IPS DF 6.9 (cell line): ENCODE measurements at regions not wholly inside any gene's neighbourhood (a gene's known extent, or its start where the extent isn't known, plus 50 kb on each side); places are given as distances from the start of the nearest gene placed in this dataset.

Experiments used
- DNase-seq: peaks from one replicate; pipeline ENCODE4 v3.0.0-alpha.2; 2013; ENCODE audit warnings: low read depth, low spot score
- H3K27ac ChIP-seq: one replicate; pipeline ENCODE4 v1.5.1; 2013; ENCODE audit warnings: low read length, control low read depth
- H3K27me3 ChIP-seq: 2 replicates; pipeline ENCODE4 v1.6.1; 2013; ENCODE audit warnings: mild to moderate bottlenecking, low read length; ENCODE audit not compliant: control insufficient read depth, insufficient read depth
- H3K36me3 ChIP-seq: 2 replicates; pipeline ENCODE4 v1.6.1; 2013; ENCODE audit warnings: low read length; ENCODE audit not compliant: control insufficient read depth, insufficient read depth
- H3K4me1 ChIP-seq: 2 replicates; pipeline ENCODE4 v1.6.1; 2013; ENCODE audit warnings: low read length; ENCODE audit not compliant: control insufficient read depth, insufficient read depth
- H3K4me3 ChIP-seq: 2 replicates; pipeline ENCODE4 v1.5.1; 2013; ENCODE audit warnings: mild to moderate bottlenecking, low read length
- H3K9me3 ChIP-seq: 2 replicates; pipeline ENCODE4 v1.6.1; 2013; ENCODE audit warnings: low read length, inconsistent platforms; ENCODE audit not compliant: control insufficient read depth, insufficient read depth
- WGBS: extraction: QIAGEN DNeasy Blood & Tissue Kit; methylation state at CpG from one replicate; pipeline ENCODE4 v1.1.7; 2013; ENCODE audit warnings: mixed read lengths, missing lambda C conversion rate; ENCODE audit not compliant: insufficient read length, insufficient coverage; 5-methylcytosine and 5-hydroxymethylcytosine counted together

DNA sequence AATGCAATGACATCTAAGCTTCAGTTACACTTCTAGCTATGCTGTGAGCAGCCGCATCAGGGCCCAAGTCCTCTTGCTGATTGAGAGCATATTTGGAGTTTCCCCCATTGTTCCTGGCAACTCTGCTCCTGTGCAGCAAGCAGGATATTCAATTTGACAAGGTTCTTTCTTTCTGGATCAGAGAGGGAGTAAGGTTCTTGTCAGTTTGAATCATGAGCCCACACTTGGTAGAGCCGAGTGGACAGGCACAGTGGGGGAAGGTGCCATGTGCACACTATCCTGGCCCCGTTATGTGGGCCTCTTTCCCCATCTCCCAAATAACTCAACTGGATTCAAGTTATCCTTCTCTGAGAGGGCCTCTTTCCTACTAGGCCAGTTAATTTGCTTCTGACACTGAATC, 385.4 kb downstream of the ZIC1 start:
- no peaks in the 10 kb centered on the region for H3K27me3 ChIP-seq

DNA sequence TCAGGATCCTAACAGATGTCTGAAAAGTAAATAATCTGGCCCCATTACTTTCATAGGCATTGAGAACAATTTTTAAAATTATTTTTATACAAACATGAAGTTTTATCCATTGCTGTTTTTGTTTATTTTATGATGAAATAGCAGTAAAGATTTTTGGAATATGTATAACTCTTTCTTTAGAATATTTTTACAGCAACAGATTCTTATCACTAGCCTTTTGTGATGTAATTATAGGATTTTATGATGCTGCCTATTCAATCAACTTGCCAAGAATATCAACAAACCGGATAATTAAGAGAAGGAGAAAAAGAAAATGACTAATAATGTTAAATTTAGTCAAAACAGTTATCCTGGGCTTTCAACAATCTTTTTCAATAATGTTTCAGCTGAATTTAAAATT, 386.3 kb downstream of the ZIC1 start:
- H3K27me3 ChIP-seq = no peaks in the 10 kb centered on the region
- no peak for DNase-seq
- H3K4me1 ChIP-seq = no peaks in the 10 kb centered on the region
- H3K4me3 ChIP-seq = no peak overlapping the region
- no peaks in the 10 kb centered on the region for H3K9me3 ChIP-seq
- no peak overlapping the region for H3K27ac ChIP-seq
- no peaks in the 10 kb centered on the region for H3K36me3 ChIP-seq
- WGBS = no CpG with 5 or more reads among the region's 1 CpG

More for the DNA sequence above, 385.4 kb downstream of the ZIC1 start:
- no CpG with 5 or more reads among the region's 3 CpGs for WGBS
- Histone ChIP-seq H3K4me1 (no peaks in the 10 kb centered on the region), H3K9me3 (no peaks in the 10 kb centered on the region), H3K4me3 (no peak overlapping the region), H3K36me3 (no peaks in the 10 kb centered on the region), H3K27ac (no peak overlapping the region)
- no peak for DNase-seq

GRCh38 chr3:147797095-147797494, 387.9 kb downstream of the ZIC1 start:
- Histone ChIP-seq H3K4me1 (no peaks in the 10 kb centered on the region), H3K9me3 (no peaks in the 10 kb centered on the region), H3K27me3 (no peaks in the 10 kb centered on the region), H3K4me3 (no peak overlapping the region), H3K27ac (no peak overlapping the region), H3K36me3 (no peaks in the 10 kb centered on the region)
- no peak for DNase-seq

DNA sequence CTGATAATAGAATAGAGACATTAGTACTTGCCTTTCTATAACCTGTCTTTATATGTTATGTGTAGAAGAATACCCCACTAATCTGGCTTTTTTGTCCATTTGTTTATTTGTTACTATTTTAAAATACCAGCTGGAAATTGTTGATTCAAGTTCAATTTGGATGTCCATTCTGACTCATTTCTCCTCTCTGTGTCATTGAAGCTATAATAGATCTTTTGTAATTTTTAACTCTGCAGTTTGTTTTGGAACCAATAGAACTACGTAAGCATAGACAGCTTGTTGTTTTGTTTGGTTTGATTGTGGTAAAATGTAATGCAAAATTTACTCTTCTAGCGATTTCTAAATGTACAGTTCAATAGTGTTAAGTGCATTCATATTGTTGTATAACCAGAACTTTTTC, 390.4 kb downstream of the ZIC1 start:
- WGBS = no CpG with 5 or more reads among the region's 2 CpGs
- no peaks in the 10 kb centered on the region for H3K27me3 ChIP-seq
- no peak overlapping the region for H3K4me3 ChIP-seq
- H3K27ac ChIP-seq = no peak overlapping the region
- H3K9me3 ChIP-seq = no peaks in the 10 kb centered on the region
- H3K36me3 ChIP-seq = no peaks in the 10 kb centered on the region
- H3K4me1 ChIP-seq = no peaks in the 10 kb centered on the region
- DNase-seq = no peak

GRCh38 chr3:147807776-147808175, 398.6 kb downstream of the ZIC1 start:
- no CpG with 5 or more reads among the region's 1 CpG for WGBS
- Histone ChIP-seq H3K4me1 (no peaks in the 10 kb centered on the region), H3K9me3 (no peaks in the 10 kb centered on the region), H3K4me3 (no peak overlapping the region), H3K36me3 (no peaks in the 10 kb centered on the region), H3K27me3 (no peaks in the 10 kb centered on the region), H3K27ac (no peak overlapping the region)
- DNase-seq = no peak

DNA sequence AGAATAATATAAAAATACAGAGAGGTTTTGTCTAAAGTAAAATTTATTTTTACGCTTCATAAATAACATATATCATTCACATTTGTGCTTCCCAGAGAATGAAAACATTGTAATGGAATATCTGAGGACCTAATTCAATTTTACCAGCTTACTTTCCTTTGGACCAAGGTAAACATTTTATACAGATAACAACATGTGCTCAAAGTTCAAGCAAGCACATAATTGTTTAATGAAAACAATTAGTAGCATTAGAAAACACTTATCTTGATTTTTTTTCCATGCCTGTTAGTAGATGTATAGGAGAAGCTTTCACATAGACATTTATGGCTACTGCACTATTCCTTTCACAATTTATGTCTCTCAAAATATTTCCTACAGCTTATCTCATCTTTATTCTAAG, 400.0 kb downstream of the ZIC1 start:
- no peaks in the 10 kb centered on the region for H3K9me3 ChIP-seq
- no peaks in the 10 kb centered on the region for H3K4me1 ChIP-seq
- no peaks in the 10 kb centered on the region for H3K36me3 ChIP-seq
- no peaks in the 10 kb centered on the region for H3K27me3 ChIP-seq
- H3K27ac ChIP-seq = no peak overlapping the region
- no CpG with 5 or more reads among the region's 1 CpG for WGBS
- no peak for DNase-seq
- H3K4me3 ChIP-seq = no peak overlapping the region

- Histone ChIP-seq H3K4me3 (no peak overlapping the region), H3K36me3 (no peaks in the 10 kb centered on the region), H3K27me3 (no peaks in the 10 kb centered on the region), H3K4me1 (no peaks in the 10 kb centered on the region), H3K9me3 (no peaks in the 10 kb centered on the region), H3K27ac (no peak overlapping the region)
- DNase-seq = no peak
- 100% methylated on average over 2 of the region's 4 CpGs for WGBS
These were observed 403.2 kb downstream of the ZIC1 start for GRCh38 chr3:147812186-147812911.

GRCh38 chr3:147813256-147813655, 404.1 kb downstream of the ZIC1 start:
- WGBS = no CpG with 5 or more reads among the region's 4 CpGs

GRCh38 chr3:147816752-147817151, 407.6 kb downstream of the ZIC1 start:
- H3K27me3 ChIP-seq = no peaks in the 10 kb centered on the region
- no peaks in the 10 kb centered on the region for H3K4me1 ChIP-seq
- no peaks in the 10 kb centered on the region for H3K36me3 ChIP-seq
- no peaks in the 10 kb centered on the region for H3K9me3 ChIP-seq
- WGBS = no CpG with 5 or more reads among the region's 6 CpGs
- H3K27ac ChIP-seq = no peak overlapping the region
- DNase-seq = no peak
- H3K4me3 ChIP-seq = no peak overlapping the region

More at GRCh38 chr3:147813256-147813655, 404.1 kb downstream of the ZIC1 start:
- Histone ChIP-seq H3K27ac (no peak overlapping the region), H3K27me3 (no peaks in the 10 kb centered on the region), H3K9me3 (no peaks in the 10 kb centered on the region), H3K36me3 (no peaks in the 10 kb centered on the region), H3K4me1 (no peaks in the 10 kb centered on the region), H3K4me3 (no peak overlapping the region)
- no peak for DNase-seq

DNA sequence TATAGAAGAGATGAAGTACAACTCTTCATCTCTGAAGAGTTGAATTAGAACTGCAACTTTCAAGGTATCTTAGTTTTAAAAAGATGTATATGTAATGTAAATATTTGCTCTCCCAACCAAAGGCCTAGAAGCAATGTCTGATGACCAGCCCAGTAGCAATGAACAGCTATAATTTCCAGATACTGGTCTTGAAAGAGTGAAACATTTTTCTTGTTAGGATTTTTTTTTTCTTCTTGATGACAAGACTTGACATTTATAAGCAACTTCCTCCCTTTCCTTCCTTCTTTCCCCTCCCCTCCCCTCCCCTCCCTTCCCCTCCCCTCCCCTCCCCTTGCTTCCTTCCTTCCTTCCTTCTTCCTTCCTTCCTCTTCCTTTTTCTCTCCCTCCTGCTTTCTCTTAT, 423.4 kb downstream of the ZIC1 start:
- Histone ChIP-seq H3K27me3 (no peaks in the 10 kb centered on the region), H3K36me3 (no peaks in the 10 kb centered on the region), H3K9me3 (no peaks in the 10 kb centered on the region), H3K4me3 (no peak overlapping the region), H3K27ac (no peak overlapping the region), H3K4me1 (no peaks in the 10 kb centered on the region)
- no peak for DNase-seq

- H3K27me3 ChIP-seq = no peaks in the 10 kb centered on the region
- H3K9me3 ChIP-seq = no peaks in the 10 kb centered on the region
- no peak for DNase-seq
- no peak overlapping the region for H3K27ac ChIP-seq
- H3K4me1 ChIP-seq = no peaks in the 10 kb centered on the region; the same call in 1 of the 2 replicates
- H3K4me3 ChIP-seq = no peak overlapping the region
- H3K36me3 ChIP-seq = no peaks in the 10 kb centered on the region
These were observed 427.2 kb downstream of the ZIC1 start for GRCh38 chr3:147836330-147836729.
